ENCODE measurements at regions not wholly inside any gene's neighbourhood (a gene's known extent, or its start where the extent isn't known, plus 50 kb on each side); places are given as distances from the start of the nearest gene placed in this dataset.

- H2BK15ac ChIP-seq (ENCODE audit: low read depth, low read length), result no peak overlapping the region
- H2AK5ac ChIP-seq (ENCODE audit: low read depth, low read length), result no peak overlapping the region
- no peak overlapping the region for H3K9ac ChIP-seq (ENCODE audit: low read depth, low read length)
- H3K14ac ChIP-seq (replicated peaks; ENCODE audit: low read depth, low read length), result no peak overlapping the region
- ATAC-seq (ENCODE audit: low read depth), result no peak
- H3K18ac ChIP-seq (ENCODE audit: low read depth, low read length), result no peak overlapping the region
- H3K79me1 ChIP-seq (ENCODE audit: low read depth in 1 of 2, low read length in 2 of 2), result no peaks in the 10 kb centered on the region
- no peak overlapping the region for H4K5ac ChIP-seq (ENCODE audit: low read depth, low read length)
- no peak overlapping the region for H4K8ac ChIP-seq (ENCODE audit: low read depth in 2 of 2, low read length in 2 of 2)
- TF ChIP-seq CEBPB (IDR thresholded peaks at IDR 0.05; ENCODE audit: low read depth, low read length) (no peak), MAZ (IDR thresholded peaks at IDR 0.05; ENCODE audit: borderline replicate concordance, low read depth, low read length) (no peak), BHLHE40 (IDR thresholded peaks at IDR 0.05; ENCODE audit: low read depth, low read length) (no peak), RFX5 (IDR thresholded peaks at IDR 0.05; ENCODE audit: low read depth, low read length) (no peak)
- POLR2A ChIA-PET (ENCODE audit: unreplicated experiment), result no interaction called here
- CTCF ChIA-PET, result no interaction called here
- H3K9me1 ChIP-seq (ENCODE audit: insufficient read depth, low read length), result no peaks in the 10 kb centered on the region
- intact Hi-C loops (cut with micrococcal nuclease), result no loop called here
- no peaks in the 10 kb centered on the region for H4K20me1 ChIP-seq (ENCODE audit: insufficient read depth, low read length)
- no peak overlapping the region for H3K56ac ChIP-seq (ENCODE audit: extremely low read depth, insufficient read depth, low read length)
- 0 out of 2 replicates have a peak, but pooled peaks cover 2% of the 10 kb centered on the region for H3K9me3 ChIP-seq (ENCODE audit: control insufficient read depth, insufficient read depth, low read length)
- no peak overlapping the region for H3K27ac ChIP-seq (ENCODE audit: insufficient read depth, low read length)
- dilution Hi-C loops (cut with HindIII; ENCODE audit: low sequenced_read_pairs, unreplicated experiment), result no loop called here
- no peak overlapping the region for H2AK9ac ChIP-seq (replicated peaks; ENCODE audit: low read depth, low read length, poor library complexity)
- H4K91ac ChIP-seq (ENCODE audit: insufficient read depth, low read depth, low read length), result no peak overlapping the region
- no peak overlapping the region for H2BK20ac ChIP-seq (ENCODE audit: low read depth, low read length)
- H3K36me3 ChIP-seq (ENCODE audit: control insufficient read depth, insufficient read depth, low read length), result no peaks in the 10 kb centered on the region
- H3K27me3 ChIP-seq (ENCODE audit: control insufficient read depth, insufficient read depth, low read length), result no peaks in the 10 kb centered on the region
- no peak overlapping the region for H2BK5ac ChIP-seq (ENCODE audit: low read depth, low read length, poor library complexity, severe bottlenecking)
- in situ Hi-C loops (cut with MboI; ENCODE audit: low sequenced_read_pairs), result no loop called here
- no TSS peak for BruUV-seq (replicated peaks)
- H3K4me2 ChIP-seq (ENCODE audit: low read depth, low read length), result no peak overlapping the region
- no peak overlapping the region for H2BK120ac ChIP-seq (ENCODE audit: low read depth, low read length)
- no peak overlapping the region for H2AFZ ChIP-seq (replicated peaks; ENCODE audit: low read length, poor library complexity)
- H3K4me1 ChIP-seq (ENCODE audit: control insufficient read depth, insufficient read depth, low read length), result no peaks in the 10 kb centered on the region
- H3K4ac ChIP-seq (ENCODE audit: low read depth, low read length), result no peak overlapping the region
- no peak overlapping the region for H3K4me3 ChIP-seq (ENCODE audit: insufficient read depth, low read depth, low read length)
- H3K23ac ChIP-seq (ENCODE audit: low read depth, low read length), result no peak overlapping the region
- WGBS, 2 experiments (ENCODE audit: extremely low coverage in 2 of 2, insufficient read length in 1 of 2), result 0% methylated on average over 1 of the region's 2 CpGs; no CpG with 5 or more reads in 1 of the 2 experiments
- DNase-seq, result no peak
Measured at GRCh38 chr2:21486445-21486844, 362.7 kb downstream of the TDRD15 start.

All from IMR-90 (cell line).